Inferior parietal cortex (tissue), 1 donor: ENCODE measurements at regions not wholly inside any gene's neighbourhood (a gene's known extent, or its start where the extent isn't known, plus 50 kb on each side); places are given as distances from the start of the nearest gene placed in this dataset.
"Not testable (repeated sequence)": the region's sequence is repeated elsewhere in the genome, so short reads cannot be mapped to it uniquely, and the experiment has no call there.

Experiments
- DNase-seq: peaks from one replicate; pipeline ENCODE4 v3.0.0-alpha.2; 2016; ENCODE audit errors: extremely low spot score

DNA sequence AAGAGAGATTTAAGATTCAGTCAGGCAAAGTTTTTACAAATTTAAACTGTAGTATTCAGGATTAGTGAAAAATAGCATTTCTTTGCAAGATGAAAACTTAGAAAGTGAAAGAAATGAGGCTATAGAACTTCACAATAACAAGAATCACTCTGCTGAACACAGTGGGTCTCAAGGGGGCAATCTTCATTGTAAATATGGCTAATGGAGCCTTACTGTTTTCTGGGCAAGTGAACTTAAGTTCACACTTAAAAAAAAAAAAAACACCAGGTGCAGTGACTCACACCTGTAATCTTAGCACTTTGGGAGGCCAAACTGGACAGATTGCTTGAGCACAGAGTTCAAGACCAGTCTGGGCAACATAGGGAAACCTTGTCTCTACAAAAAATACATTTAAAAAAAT, 175.9 kb upstream of the SNX2 start:
- DNase-seq, result no peak

DNA sequence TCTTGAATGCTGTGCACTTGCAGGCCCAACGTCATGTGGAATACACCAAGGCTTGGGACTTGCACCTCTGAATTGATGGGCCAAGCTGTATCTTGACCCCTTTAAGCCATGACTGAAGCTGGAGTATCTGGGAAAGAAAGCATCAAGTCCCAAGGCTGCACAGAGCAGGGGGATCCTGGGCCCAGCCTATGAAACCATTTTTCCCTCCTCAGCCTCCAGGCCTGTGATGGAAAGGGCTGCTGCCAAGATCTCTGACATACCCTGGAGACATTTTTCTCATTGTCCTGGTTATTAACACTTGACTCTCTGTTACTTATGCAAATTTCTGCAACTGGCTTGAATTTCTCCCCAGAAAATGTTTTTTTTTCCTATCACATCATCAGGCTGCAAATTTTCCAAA, 174.0 kb upstream of the SNX2 start:
- no peak for DNase-seq

DNA sequence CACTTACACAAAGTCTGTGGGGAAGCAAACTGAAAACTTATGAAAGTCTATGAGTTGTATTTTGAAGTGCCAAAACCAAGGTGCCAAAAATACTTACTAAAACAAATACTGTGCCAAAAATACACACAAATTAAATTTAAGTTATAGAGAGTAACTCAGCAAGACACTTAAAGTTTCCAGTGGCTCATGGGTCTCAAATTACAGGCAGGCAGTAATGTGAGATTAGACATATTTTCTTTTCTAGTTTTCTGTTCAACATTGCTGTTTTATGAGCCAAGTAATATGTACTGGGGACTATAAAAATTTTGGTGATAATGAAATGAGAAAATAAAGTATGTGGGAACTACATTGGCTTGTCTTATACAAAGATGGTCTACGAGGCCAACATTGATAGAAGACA, 172.2 kb upstream of the SNX2 start:
- DNase-seq, result no peak

GRCh38 chr5:122605236-122605635, 169.6 kb upstream of the SNX2 start:
- no peak for DNase-seq

- no peak for DNase-seq
These were observed 167.1 kb upstream of the SNX2 start for GRCh38 chr5:122607818-122608217.

- no peak for DNase-seq
These were observed 166.7 kb upstream of the SNX2 start for GRCh38 chr5:122608222-122608621.

DNA sequence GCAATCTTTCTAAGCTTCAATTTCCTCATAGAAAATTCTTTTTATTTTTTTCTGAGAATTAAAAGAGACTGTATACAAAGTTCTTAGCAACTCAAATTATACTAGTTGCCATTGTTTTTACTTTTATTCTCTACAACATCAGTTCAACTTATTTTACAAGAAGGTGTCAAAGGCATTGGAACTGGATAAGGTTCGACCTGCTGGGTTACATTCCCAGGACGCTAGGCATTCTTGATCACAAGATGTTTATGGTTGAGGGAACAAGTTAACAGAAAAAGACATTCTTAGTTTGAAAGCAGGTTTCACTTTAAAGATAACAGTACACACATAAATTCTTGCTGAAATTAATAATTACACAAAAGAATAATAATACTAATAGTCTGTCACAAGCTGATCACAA, 163.5 kb upstream of the SNX2 start:
- DNase-seq, result no peak

GRCh38 chr5:122612901-122613300, 162.0 kb upstream of the SNX2 start:
- DNase-seq, result no peak

DNA sequence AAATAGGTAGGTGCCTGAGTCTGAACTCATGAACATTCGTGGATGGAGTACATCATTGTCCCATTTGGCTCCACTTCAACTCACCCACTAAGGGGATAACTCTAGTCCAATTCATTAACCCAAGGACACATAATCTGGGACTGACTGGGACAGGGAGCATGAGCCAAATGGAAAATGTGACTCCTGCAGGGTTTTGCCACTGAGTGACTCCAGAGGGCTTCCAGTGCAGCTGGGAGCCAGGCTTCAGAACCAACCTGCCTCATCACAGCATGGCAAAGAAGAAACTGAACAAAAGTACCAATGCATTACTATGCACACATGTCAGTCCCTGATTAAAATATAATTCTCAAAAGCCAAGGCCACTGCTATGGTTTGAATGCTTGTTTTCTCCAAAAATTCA, 159.7 kb upstream of the SNX2 start:
- no peak for DNase-seq

DNA sequence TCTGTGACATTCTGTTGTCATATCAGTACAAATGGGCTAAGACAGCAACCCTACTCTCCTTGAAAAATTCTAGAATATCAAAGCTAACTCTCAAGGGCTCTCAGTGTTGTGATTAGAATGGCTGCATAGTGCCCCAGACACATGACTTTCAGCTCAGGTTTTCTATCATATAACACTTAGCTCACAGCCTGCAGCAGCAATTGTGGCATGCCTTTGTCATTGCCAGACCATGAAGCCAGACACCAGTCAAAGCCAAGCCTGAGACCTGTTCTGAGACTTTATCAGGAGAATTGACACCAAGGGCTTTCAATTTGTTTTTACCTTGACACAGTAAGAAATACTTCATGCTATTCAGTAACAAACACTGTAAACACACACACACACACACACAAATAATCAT, 159.0 kb upstream of the SNX2 start:
- DNase-seq, result no peak

- DNase-seq, result not testable (repeated sequence)
These were observed 156.8 kb upstream of the SNX2 start for GRCh38 chr5:122618046-122618445.

GRCh38 chr5:122620768-122621167, 154.1 kb upstream of the SNX2 start:
- not testable (repeated sequence) for DNase-seq

DNA sequence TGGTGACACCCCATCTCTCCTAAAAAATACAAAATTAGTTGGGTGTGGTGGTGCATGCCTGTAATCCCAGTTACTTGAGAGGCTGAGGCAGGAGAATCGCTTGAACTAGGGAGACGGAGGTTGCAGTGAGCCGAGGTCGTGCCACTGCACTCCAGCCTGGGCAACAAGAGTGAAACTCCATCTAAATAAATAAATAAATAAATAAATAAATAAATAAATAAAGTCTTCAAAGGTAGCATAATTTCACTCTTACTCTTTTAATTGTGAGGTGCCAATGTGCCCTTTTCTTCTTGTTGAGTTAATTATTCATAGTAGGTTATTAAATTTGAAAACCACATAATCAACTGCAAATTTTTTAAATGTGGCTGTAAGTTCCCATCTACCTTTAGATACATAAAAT, 146.2 kb upstream of the SNX2 start:
- not testable (repeated sequence) for DNase-seq

GRCh38 chr5:122629121-122629677, 145.7 kb upstream of the SNX2 start:
- no peak for DNase-seq

GRCh38 chr5:122638581-122638980, 136.3 kb upstream of the SNX2 start:
- DNase-seq, result no peak

GRCh38 chr5:122639033-122639432, 135.8 kb upstream of the SNX2 start:
- DNase-seq, result no peak

DNA sequence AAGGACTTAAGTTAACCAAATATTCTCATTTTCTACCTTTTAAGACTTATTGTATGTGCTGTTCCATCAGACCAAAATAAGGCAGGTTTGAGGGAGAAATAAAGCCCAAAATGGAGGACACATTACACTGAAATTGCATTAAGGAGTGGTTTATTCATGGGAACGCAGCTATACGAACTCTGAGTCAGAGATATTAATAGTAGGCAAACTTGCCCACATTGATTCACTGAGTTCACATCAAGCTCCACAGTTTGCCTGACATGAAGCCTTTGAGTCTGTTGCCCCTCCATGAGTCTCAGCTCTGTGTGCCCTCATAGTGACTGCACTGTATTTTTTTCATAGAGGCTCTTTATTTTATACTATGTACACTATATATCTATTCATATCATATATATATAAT, 135.0 kb upstream of the SNX2 start:
- no peak for DNase-seq

DNA sequence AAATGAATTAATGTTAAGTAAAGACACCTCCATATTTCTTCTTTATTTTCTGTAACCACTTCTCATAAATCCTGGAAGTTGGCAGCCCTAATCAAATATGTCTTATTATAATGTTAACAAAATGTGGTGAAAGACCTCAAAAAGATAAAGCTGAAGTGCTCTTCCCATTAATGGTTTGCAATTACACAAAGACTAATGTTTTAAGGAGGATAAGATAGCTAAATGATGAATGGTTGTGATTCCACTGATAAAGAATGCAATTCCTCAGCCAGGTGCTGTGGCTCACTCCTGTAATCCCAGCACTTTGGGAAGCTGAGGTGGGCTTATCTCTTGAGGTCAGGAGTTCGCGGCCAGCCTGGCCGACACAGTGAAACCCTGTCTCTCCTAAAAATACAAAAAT, 125.8 kb upstream of the SNX2 start:
- no peak for DNase-seq

DNA sequence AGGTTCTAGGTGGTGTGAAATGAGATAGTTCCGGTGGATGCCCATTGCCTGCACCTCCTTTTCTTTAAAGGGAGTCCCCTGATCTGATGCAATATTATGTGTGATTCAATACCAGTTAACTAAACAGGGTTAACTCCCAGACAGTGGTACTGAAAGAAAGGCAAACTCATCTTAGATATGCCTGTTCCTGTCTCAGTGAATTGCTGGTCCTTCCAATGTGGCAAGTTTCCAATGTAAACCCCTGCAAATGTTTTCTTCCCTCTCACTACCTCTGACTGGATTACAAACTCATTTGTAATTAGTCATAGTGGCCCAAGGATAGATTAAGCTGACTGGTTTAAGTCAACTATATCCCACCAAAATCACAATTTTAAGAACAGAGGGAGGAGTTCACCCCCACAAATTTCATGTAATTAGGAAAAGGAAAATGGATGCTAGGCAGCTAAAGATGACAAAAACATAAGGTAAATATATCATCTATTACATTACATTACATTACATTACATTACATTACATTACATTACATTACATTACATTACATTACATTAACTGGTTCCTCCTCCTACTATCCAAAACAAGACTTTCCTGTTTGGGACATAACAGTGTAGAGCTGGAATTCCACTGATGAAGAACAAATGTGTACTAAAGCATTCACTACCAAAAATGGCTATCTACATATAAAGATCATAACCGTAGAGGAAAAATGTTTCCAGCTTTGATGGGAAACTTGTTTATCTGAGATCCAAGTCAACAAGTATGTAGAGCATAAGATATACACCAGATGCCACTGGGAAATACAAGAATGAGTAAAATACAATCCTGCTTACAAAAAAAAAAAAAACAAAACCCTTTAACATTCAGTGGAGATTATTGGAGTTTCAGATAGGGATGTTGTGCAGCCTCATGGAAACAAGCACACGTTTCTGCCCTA, 121.5 kb upstream of the SNX2 start:
- no peak for DNase-seq

DNA sequence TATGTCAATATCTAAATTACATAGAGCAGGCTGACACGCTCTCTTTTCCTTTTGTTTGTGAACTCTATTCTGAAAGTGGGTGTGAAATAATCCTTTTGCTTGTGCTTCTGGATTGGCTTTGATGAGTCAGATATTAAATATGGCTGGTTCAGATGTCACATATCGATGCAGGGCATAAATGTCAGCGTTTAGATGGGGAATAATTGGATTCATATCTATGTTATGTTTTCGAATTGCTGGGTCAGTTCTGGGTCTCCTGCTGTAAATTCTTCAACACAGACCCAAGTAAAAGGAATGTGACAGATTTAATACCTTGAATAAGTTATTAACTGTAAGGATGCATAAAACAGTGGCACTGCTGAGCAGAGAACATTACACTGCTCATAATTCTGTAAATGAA, 118.7 kb upstream of the SNX2 start:
- no peak for DNase-seq

DNA sequence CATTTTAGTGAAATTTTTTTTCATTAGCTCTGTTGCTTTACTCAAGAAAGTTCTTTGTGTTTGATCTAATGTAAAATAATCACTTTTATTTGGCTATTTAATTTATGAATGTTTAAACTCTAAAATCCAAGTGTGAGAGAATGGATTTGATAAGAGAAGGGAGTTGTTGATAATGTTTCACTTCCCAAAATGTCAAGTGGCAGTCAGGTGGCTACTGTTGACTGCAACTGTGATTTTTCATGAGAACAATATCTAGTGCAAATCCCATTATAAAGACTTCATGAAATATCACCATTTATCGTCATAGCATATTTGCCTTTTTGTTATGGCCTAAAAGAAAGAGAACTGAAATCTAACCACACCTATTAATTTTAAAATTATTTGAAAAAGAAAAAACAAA, 118.3 kb upstream of the SNX2 start:
- no peak for DNase-seq

DNA sequence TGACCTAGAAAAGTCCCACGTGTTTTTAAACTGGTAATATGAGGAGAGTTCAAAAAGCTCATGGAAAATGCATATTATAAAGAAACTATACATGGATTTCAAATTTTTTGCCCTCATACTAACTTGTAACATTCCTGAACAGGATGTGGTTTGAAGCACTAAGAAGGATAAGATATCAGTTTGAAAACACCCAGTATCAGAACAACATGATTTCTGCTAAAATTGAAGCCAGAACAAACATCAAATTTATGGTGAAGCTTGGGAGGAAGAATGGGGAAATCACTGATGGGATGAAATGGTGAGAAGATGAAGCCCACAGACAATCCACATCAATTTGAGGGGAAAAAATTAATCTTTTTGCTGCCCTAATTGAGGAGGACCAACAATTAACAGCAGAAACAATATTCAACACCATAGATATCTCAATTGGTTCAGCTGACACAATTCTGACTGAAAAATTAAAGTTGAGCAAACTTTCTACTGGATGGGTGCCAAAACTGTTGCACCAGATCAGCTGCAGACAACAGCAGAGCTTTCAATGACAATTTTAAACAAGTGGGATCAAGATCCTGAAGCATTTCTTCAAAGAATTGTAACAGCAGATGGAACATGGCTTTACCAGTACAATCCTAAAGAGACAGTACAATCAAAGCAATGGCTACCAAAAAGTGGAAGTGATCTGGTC, 113.2 kb upstream of the SNX2 start:
- DNase-seq, result no peak

GRCh38 chr5:122665051-122665450, 109.8 kb upstream of the SNX2 start:
- no peak for DNase-seq
